ENCODE measurements at regions not wholly inside any gene's neighbourhood (a gene's known extent, or its start where the extent isn't known, plus 50 kb on each side); places are given as distances from the start of the nearest gene placed in this dataset.

DNA sequence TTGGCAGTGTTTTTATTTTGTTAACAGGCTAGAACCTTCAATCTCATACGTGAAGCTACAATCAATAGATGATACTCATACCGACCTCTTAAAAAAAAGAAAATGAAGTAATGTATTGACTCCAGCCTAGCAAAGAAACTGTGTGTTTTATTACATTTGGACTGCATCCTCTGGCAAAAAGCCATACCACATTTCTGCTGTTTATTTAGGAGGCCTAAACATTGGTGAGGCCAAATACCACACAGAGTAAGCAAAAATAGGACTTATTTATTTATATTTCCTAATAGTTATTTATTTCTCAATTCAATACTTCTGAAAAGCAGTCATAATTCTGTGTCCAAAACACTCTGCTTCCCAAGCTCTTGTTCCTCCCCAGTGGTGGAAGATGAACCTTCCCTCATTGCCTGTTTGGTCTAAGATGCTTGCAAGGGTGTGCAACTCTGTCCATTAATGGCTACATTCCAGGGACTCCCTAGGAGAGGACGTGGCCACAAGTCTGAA lies 398.8 kb upstream of the KLF6 start:
- TF ChIP-seq, protein P1, sequence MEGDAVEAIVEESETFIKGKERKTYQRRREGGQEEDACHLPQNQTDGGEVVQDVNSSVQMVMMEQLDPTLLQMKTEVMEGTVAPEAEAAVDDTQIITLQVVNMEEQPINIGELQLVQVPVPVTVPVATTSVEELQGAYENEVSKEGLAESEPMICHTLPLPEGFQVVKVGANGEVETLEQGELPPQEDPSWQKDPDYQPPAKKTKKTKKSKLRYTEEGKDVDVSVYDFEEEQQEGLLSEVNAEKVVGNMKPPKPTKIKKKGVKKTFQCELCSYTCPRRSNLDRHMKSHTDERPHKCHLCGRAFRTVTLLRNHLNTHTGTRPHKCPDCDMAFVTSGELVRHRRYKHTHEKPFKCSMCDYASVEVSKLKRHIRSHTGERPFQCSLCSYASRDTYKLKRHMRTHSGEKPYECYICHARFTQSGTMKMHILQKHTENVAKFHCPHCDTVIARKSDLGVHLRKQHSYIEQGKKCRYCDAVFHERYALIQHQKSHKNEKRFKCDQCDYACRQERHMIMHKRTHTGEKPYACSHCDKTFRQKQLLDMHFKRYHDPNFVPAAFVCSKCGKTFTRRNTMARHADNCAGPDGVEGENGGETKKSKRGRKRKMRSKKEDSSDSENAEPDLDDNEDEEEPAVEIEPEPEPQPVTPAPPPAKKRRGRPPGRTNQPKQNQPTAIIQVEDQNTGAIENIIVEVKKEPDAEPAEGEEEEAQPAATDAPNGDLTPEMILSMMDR (IDR thresholded peaks at IDR 0.05; ENCODE audit: borderline replicate concordance, extremely low read depth, low read length, poor library complexity, severe bottlenecking) = no peak
- TF ChIP-seq EZH2 (IDR thresholded peaks at IDR 0.05; ENCODE audit: borderline replicate concordance, low read depth, low read length, severe bottlenecking) = no peak

Measured in DND-41 (cell line).